H1 (cell line): ENCODE measurements at regions not wholly inside any gene's neighbourhood (a gene's known extent, or its start where the extent isn't known, plus 50 kb on each side); places are given as distances from the start of the nearest gene placed in this dataset.

ENCODE experiments used
- CTCF ChIA-PET: fragments of 300-600 bp; sonication (Branson Sonifier 250); formaldehyde crosslinking; loops from one replicate; lab custom pipeline; 2021; ENCODE audit not compliant: partially characterized antibody; lab: Charles Lee
- POLR2A ChIA-PET: fragments of 300-600 bp; sonication (Branson Sonifier 250); formaldehyde crosslinking; loops from one replicate; lab custom pipeline; 2021; ENCODE audit warnings: inconsistent platforms; ENCODE audit not compliant: partially characterized antibody; lab: Charles Lee
- DNase-seq, 2 experiments: peaks; one replicate each; pipeline versions ENCODE4 v3.0.0 to v3.0.0-alpha.2; 2010 to 2022; ENCODE audit warnings: low spot score in 2 of 2, low read depth in 1 of 2, mixed read lengths in 1 of 2
- FAIRE-seq: peaks from 2 replicates; lab custom pipeline; 2011; peaks lifted over from hg19 to GRCh38; lab: Jason Lieb, UNC
- H2AFZ ChIP-seq: 2 replicates; pipeline ENCODE4 v1.8.1; 2012; ENCODE audit warnings: low read length, inconsistent platforms
- H2AK5ac ChIP-seq: 2 replicates; pipeline ENCODE4 v1.6.1; 2013; ENCODE audit warnings: low read depth, low read length
- H2BK120ac ChIP-seq: replicated peaks from 2 replicates; pipeline ENCODE3; 2013; ENCODE audit warnings: low read depth, low read length, inconsistent platforms
- H2BK12ac ChIP-seq: 2 replicates; pipeline ENCODE4 v1.6.1; 2013; ENCODE audit warnings: low read depth, low read length
- H2BK15ac ChIP-seq: 2 replicates; pipeline ENCODE4 v1.6.1; 2013; ENCODE audit warnings: low read length
- H2BK20ac ChIP-seq: 2 replicates; pipeline ENCODE4 v1.6.1; 2013; ENCODE audit warnings: low read length
- H2BK5ac ChIP-seq: 2 replicates; pipeline ENCODE4 v1.6.1; 2013; ENCODE audit warnings: low read depth, low read length
- H3K14ac ChIP-seq: 2 replicates; pipeline ENCODE4 v1.6.1; 2013; ENCODE audit warnings: inconsistent platforms; ENCODE audit not compliant: insufficient read length
- H3K18ac ChIP-seq: 2 replicates; pipeline ENCODE4 v1.6.1; 2013; ENCODE audit warnings: low read length; ENCODE audit errors: extremely low read depth
- H3K23ac ChIP-seq: 2 replicates; pipeline ENCODE4 v1.6.1; 2013; ENCODE audit warnings: inconsistent platforms; ENCODE audit not compliant: insufficient read length
- H3K23me2 ChIP-seq: 2 replicates; pipeline ENCODE4 v1.6.1; 2013; ENCODE audit warnings: low read depth, low read length
- H3K27ac ChIP-seq: 2 replicates; pipeline ENCODE4 v1.6.1; 2011; ENCODE audit warnings: low read depth, low read length, inconsistent platforms
- H3K27me3 ChIP-seq, 4 experiments: replicated peaks in 1 of 4; 1 replicate in 1 of 4; 2 replicates in 3 of 4; pipeline versions ENCODE4 v1.6.1 to v1.8.1; 2011 to 2013; ENCODE audit warnings: low read length in 3 of 4, mild to moderate bottlenecking in 3 of 4, inconsistent platforms in 2 of 4, mixed read lengths in 2 of 4, moderate library complexity in 1 of 4; ENCODE audit not compliant: control insufficient read depth in 3 of 4, insufficient read depth in 3 of 4; ENCODE audit errors: extremely low read depth in 1 of 4
- H3K36me3 ChIP-seq, 4 experiments: 2 replicates each; pipeline versions ENCODE4 v1.6.1 to v1.8.1; 2011 to 2013; ENCODE audit warnings: mild to moderate bottlenecking in 4 of 4, low read length in 3 of 4, moderate library complexity in 2 of 4, control low read depth in 1 of 4, inconsistent platforms in 1 of 4; ENCODE audit not compliant: insufficient read depth in 4 of 4, control insufficient read depth in 2 of 4
- H3K4ac ChIP-seq: replicated peaks from 2 replicates; pipeline ENCODE3; 2013; ENCODE audit warnings: low read length, low read depth, mixed read lengths, inconsistent platforms; ENCODE audit not compliant: insufficient read length
- H3K4me1 ChIP-seq, 4 experiments: replicated peaks in 1 of 4; 1 replicate in 1 of 4; 2 replicates in 3 of 4; pipeline versions ENCODE4 v1.6.1 to v1.8.1; 2011 to 2013; ENCODE audit warnings: low read length in 3 of 4, inconsistent platforms in 2 of 4, mixed read lengths in 1 of 4; ENCODE audit not compliant: insufficient read depth in 4 of 4, control insufficient read depth in 3 of 4
- H3K4me2 ChIP-seq, 2 experiments: 2 replicates each; pipeline versions ENCODE4 v1.6.1 to v1.8.1; 2011 to 2013; ENCODE audit warnings: low read depth in 2 of 2, low read length in 2 of 2, control low read depth in 1 of 2, inconsistent platforms in 1 of 2, mild to moderate bottlenecking in 1 of 2; ENCODE audit not compliant: insufficient read depth in 1 of 2
- H3K4me3 ChIP-seq, 4 experiments: fragments of 200-600, 300-600 bp in 1 of 4; sonication (generic), shearing (Covaris generic), sonication (Bioruptor Twin) in 1 of 4; 2 replicates each; pipeline versions ENCODE4 v1.5.1 to v1.8.1; 2011 to 2016; ENCODE audit warnings: low read length in 4 of 4, low read depth in 3 of 4, control low read depth in 2 of 4, inconsistent platforms in 2 of 4, mild to moderate bottlenecking in 2 of 4, mixed read lengths in 1 of 4, moderate library complexity in 1 of 4; ENCODE audit not compliant: insufficient read depth in 2 of 4; ENCODE audit errors: extremely low read depth in 1 of 4
- H3K56ac ChIP-seq: replicated peaks from 2 replicates; pipeline ENCODE3; 2013; ENCODE audit warnings: low read depth, mild to moderate bottlenecking, mixed read lengths, low read length, inconsistent platforms; ENCODE audit not compliant: insufficient read length
- H3K79me1 ChIP-seq: 2 replicates; pipeline ENCODE4 v1.6.1; 2013; ENCODE audit warnings: low read depth, low read length, control low read depth
- H3K79me2 ChIP-seq, 2 experiments: 2 replicates each; pipeline versions ENCODE4 v1.6.1 to v1.8.1; 2012 to 2013; ENCODE audit warnings: low read length in 2 of 2, mild to moderate bottlenecking in 2 of 2, inconsistent platforms in 1 of 2; ENCODE audit not compliant: insufficient read depth in 2 of 2, control insufficient read depth in 1 of 2
- H3K9ac ChIP-seq, 4 experiments: replicated peaks in 1 of 4; 1 replicate in 1 of 4; 2 replicates in 3 of 4; pipeline versions ENCODE4 v1.6.1 to v1.8.1; 2011 to 2013; ENCODE audit warnings: low read depth in 3 of 4, low read length in 3 of 4, control low read depth in 2 of 4, mild to moderate bottlenecking in 2 of 4, moderate library complexity in 2 of 4, inconsistent platforms in 1 of 4; ENCODE audit errors: extremely low read depth in 1 of 4
- H3K9me3 ChIP-seq, 2 experiments: 2 replicates each; pipeline versions ENCODE4 v1.6.1 to v1.8.1; 2012 to 2013; ENCODE audit warnings: mild to moderate bottlenecking in 2 of 2, moderate library complexity in 2 of 2, control low read depth in 1 of 2, inconsistent platforms in 1 of 2, low read depth in 1 of 2, low read length in 1 of 2, mixed read lengths in 1 of 2; ENCODE audit not compliant: insufficient read depth in 2 of 2
- H4K20me1 ChIP-seq, 2 experiments: replicated peaks in 1 of 2; 2 replicates each; pipeline versions ENCODE3 to v1.8.1; 2011 to 2013; ENCODE audit warnings: inconsistent platforms in 2 of 2, low read length in 2 of 2, mild to moderate bottlenecking in 1 of 2; ENCODE audit not compliant: insufficient read depth in 2 of 2, control insufficient read depth in 1 of 2
- H4K5ac ChIP-seq: 2 replicates; pipeline ENCODE4 v1.6.1; 2013; ENCODE audit warnings: low read length, low read depth, mixed read lengths, inconsistent platforms; ENCODE audit not compliant: insufficient read length
- H4K8ac ChIP-seq: 2 replicates; pipeline ENCODE4 v1.8.0; 2013; ENCODE audit warnings: mild to moderate bottlenecking, moderate library complexity, low read length, inconsistent platforms; ENCODE audit not compliant: insufficient read depth; ENCODE audit errors: extremely low read depth
- H4K91ac ChIP-seq: replicated peaks from 2 replicates; pipeline ENCODE3; 2013; ENCODE audit warnings: low read length, mixed read lengths, inconsistent platforms; ENCODE audit not compliant: insufficient read length
- CTBP2 ChIP-seq: IDR thresholded peaks from 2 replicates; pipeline ENCODE4 v1.7.0; 2011; ENCODE audit warnings: borderline replicate concordance, mild to moderate bottlenecking, moderate library complexity, mixed read lengths, low read length; ENCODE audit not compliant: insufficient read depth, insufficient read length
- GTF2F1 ChIP-seq: IDR thresholded peaks from 2 replicates; pipeline ENCODE4 v1.6.1; 2012; ENCODE audit warnings: low read depth, low read length, improper control_type of control experiment, borderline replicate concordance
- POLR2AphosphoS5 ChIP-seq: IDR thresholded peaks from 2 replicates; pipeline ENCODE4 v1.6.1; 2011; ENCODE audit warnings: low read depth, low read length
- RAD21 ChIP-seq, 2 experiments: IDR thresholded peaks in 1 of 2; conservative IDR thresholded peaks in 1 of 2; 2 replicates each; pipeline ENCODE4 v1.6.1; 2011; ENCODE audit warnings: low read depth in 2 of 2, low read length in 2 of 2, improper control_type of control experiment in 1 of 2, inconsistent platforms in 1 of 2, mild to moderate bottlenecking in 1 of 2, moderate library complexity in 1 of 2
- YY1 ChIP-seq: IDR thresholded peaks from 2 replicates; pipeline ENCODE4 v1.6.1; 2011; ENCODE audit warnings: low read depth, mild to moderate bottlenecking, low read length
- WGBS, 2 experiments: shearing (Covaris generic) in 1 of 2; methylation state at CpG; one replicate each; pipeline versions ENCODE4 v1.1.6 to v1.1.7; 2013 to 2015; ENCODE audit warnings: low lambda C conversion rate in 2 of 2, mixed read lengths in 2 of 2, inconsistent platforms in 1 of 2, low coverage in 1 of 2, missing lambda C conversion rate in 1 of 2; ENCODE audit not compliant: insufficient replicate concordance in 2 of 2, insufficient coverage in 1 of 2, insufficient read length in 1 of 2; ENCODE audit errors: extremely low coverage in 1 of 2, missing lambda C conversion rate in 1 of 2; 5-methylcytosine and 5-hydroxymethylcytosine counted together

DNA sequence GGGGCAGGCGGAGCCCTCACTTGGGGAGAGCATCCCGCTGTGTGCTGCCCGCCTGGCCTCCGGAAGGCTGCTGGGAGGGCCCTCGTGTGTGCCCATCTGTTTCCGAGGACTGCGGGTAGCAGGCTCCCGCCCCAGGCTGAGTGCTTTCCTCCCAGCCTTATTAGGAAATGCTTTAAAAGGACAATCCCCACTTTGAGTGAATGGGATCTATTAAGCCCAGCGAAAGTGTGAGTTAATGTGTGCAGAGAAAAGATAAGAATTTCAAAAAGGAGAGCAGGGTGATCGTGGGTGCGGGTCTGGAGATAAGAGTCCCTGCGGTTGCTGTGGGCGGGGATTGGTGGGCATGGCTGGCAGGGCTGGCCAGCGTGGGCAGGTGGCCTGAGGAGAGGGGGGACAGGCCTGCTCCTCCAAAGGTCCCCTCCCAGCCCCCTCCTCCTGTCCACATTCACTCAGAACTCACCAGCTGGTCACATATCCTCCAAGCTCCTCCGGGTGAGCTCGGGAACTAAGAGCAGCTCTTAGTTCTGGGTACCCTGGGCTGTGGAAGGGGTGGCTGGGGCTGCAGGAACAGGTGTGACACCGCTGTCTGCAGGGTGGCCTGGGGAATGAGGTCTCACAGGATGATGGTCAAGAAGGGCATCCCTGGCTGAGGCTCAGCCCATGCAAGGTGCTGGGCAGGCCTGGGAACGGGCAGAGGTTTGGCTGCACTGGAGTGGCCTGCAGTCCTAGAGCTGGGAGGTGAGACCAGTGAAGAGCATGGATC lies 1260.3 kb downstream of the BRD1 start:
- H3K23me2 ChIP-seq: peaks cover 7% of the 10 kb centered on the region; the same call in 1 of the 2 replicates
- H4K20me1 ChIP-seq: peaks cover 0 to 18% of the 10 kb centered on the region in 2 experiments
- H3K9me3 ChIP-seq: peaks cover 4 to 10% of the 10 kb centered on the region in 2 experiments
- H2BK15ac ChIP-seq: no peak overlapping the region
- no peak overlapping the region for H3K23ac ChIP-seq
- DNase-seq (no peak), FAIRE-seq (no peak)
- no peak overlapping the region for H2BK12ac ChIP-seq
- POLR2A ChIA-PET: no interaction called here
- no peak overlapping the region for H2AFZ ChIP-seq
- no peak overlapping the region for H3K4ac ChIP-seq
- H3K4me1 ChIP-seq: no peaks in the 10 kb centered on the region
- no peaks in the 10 kb centered on the region for H3K27me3 ChIP-seq
- no peak overlapping the region for H3K4me2 ChIP-seq
- TF ChIP-seq YY1: no peak
- no peak for TF ChIP-seq RAD21 (IDR thresholded peaks at IDR 0.05 in 1 of 2, conservative IDR thresholded peaks at IDR 0.05 in 1 of 2; ENCODE audit: low read depth in 2 of 2, low read length in 2 of 2)
- no peak for TF ChIP-seq GTF2F1
- no peak for TF ChIP-seq CTBP2
- no peak for TF ChIP-seq POLR2AphosphoS5
- no peak overlapping the region for H2AK5ac ChIP-seq
- CTCF ChIA-PET: no interaction called here
- H4K8ac ChIP-seq: no peak overlapping the region; the same call in 1 of the 2 replicates
- no peaks in the 10 kb centered on the region; a peak in 1 of 4 replicates for H3K79me2 ChIP-seq
- H3K14ac ChIP-seq: no peak overlapping the region
- no peak overlapping the region for H2BK20ac ChIP-seq
- no peak overlapping the region for H4K91ac ChIP-seq
- H3K56ac ChIP-seq: no peak overlapping the region
- no peaks in the 10 kb centered on the region; the same call in 1 of the 2 replicates for H3K79me1 ChIP-seq
- H4K5ac ChIP-seq: no peak overlapping the region
- H2BK120ac ChIP-seq: no peak overlapping the region
- H3K9ac ChIP-seq: no peak overlapping the region
- no peak overlapping the region for H3K27ac ChIP-seq
- WGBS, 2 experiments: 91% methylated on average over 18 of the region's 18 CpGs; no CpG with 5 or more reads in 1 of the 2 experiments
- no peaks in the 10 kb centered on the region; a peak in 1 of 8 replicates for H3K36me3 ChIP-seq
- H2BK5ac ChIP-seq: no peak overlapping the region
- no peak overlapping the region for H3K18ac ChIP-seq
- no peak overlapping the region for H3K4me3 ChIP-seq
